Fibroblast of gingiva (primary cell): ENCODE measurements at regions not wholly inside any gene's neighbourhood (a gene's known extent, or its start where the extent isn't known, plus 50 kb on each side); places are given as distances from the start of the nearest gene placed in this dataset.
"Not testable (repeated sequence)": the region's sequence is repeated elsewhere in the genome, so short reads cannot be mapped to it uniquely, and the experiment has no call there.

Experiments
- DNase-seq: peaks from one replicate; pipeline ENCODE4 v3.0.0-alpha.2; 2011; ENCODE audit warnings: low read depth

DNA sequence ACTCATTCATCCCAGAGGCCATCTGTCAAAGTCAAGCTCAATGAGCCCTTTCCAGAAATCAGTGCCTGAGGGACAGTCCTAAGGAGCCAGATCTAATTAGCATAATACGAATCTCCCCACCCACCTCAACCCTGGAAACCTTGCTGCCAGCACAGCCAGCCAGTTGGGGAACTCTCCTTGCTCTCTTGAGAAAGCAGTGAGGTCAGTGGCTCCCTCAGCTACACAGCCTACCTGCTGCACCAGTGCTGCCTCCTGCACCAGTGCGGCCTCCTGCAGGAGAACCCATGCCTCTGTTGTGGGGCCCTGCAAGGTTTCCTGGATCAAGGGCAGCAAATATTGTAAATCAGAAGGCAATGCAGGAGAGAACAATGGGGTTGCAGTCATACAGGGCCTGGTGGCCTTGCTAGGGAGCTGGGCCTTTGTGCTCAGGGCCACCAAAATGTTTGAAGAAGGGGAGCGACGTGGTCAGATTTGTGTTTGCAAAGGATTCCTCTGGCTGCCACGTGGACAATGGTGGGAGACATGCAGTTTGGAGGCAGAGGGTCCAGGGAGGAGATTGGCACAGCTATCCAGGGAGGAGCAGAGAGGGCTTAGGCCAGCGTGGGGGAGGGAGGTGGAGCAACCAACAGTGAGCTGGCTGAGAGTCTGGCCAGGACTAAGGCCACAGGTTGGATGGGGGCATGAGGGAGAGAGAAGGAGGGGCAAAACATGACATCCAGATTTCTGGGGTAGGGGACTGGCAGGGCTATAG is 124.3 kb upstream of the MAMLD1 start:
- no peak for DNase-seq

DNA sequence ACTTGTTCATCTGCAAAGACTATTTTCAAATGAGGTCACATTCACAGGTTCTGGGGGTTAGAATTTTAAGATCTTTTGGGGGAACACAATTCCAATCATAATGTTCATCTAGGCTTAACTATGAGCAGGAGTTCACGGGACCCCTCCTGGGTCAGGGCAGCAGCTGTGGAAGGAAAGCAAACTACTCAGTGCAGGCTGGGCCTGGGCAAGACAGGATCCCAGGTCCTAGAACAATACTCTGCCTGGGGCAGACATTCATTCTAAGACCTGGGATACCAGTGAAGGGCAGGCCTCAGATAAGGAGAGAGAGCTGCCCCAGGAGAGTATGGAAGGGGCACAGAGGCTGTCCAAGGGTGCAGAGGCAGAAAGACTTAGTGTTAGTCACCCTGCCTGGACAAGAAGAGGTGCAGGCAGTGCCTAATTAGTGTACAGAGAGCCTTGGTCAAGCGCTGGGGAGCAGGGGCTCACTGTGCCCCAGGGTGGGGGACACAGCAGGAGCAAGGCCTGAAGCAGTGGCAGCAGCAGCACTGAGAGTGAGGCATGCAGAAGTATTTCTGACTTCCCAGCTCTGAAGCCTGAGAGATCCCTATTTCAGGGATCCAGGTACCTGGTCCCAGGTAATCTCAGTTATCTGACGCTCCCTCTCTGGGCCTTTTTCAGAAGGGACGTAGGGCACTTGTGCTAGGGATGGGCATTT is 123.0 kb upstream of the MAMLD1 start:
- no peak for DNase-seq

DNA sequence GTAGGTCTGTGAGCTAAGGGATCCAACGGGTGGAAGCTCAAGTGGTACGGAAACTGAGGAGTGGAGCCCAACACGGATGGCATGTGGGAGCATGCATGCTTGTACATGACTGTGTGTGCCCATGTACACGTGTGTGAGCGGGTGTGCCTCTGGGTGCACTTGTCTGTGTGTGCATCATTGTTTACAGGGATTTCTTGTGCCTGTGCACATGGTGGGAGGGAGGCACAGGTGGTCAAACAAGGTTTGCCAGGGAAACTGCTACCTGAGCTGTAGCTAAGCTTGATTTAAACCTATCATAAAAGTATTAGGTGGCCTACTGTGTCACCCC is 122.5 kb upstream of the MAMLD1 start:
- no peak for DNase-seq

DNA sequence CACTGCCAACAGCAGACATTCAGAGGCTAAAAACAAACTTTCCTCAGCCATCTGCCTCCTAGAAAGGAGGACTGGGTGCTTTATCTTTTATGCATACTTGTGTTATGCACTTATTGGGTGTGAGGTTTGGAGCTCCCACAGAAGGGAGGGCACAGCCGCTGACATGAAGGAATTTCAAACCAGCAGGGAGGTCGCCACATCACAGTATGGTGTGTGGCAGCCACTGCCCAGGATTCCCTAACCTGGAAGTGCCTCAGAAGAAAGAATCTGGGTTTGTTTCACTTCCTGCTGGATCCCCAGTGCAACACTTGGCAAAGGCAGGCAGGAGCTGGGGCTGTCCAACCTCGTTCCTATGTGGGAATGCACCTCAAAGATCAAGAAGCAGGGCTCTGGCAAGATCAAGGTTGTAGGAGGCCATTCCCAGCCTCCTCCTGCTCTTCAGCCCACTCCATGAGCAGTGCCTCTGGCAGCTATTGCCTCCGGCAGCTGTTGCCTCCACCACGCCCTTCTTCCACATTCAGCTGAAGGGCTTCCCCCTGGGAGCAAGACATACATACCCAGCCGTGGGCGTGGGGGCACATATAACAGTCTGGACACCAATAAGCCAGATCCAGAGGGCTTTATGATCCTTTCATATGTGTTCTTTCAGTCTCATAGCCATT is 109.0 kb upstream of the MAMLD1 start:
- no peak for DNase-seq

DNA sequence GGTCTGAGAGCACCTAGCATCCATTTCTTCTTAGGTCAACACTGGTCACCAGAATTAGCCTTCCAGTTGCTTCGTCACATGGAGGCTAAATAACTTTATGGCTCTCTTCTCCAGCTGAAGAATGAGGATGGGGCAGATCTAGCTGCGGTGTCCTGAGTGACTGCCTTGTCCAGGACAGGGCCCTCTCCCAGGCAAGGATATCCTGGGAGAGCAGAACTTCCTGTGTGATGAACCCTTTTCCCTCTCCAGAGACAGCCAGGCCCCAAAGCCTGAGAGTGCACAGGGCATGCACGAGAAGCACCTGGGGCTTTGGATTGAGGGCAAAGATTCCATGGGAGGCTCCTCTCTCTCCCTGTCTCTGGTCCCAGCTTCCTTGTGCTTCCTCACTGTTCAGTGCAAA is 108.2 kb upstream of the MAMLD1 start:
- no peak for DNase-seq

DNA sequence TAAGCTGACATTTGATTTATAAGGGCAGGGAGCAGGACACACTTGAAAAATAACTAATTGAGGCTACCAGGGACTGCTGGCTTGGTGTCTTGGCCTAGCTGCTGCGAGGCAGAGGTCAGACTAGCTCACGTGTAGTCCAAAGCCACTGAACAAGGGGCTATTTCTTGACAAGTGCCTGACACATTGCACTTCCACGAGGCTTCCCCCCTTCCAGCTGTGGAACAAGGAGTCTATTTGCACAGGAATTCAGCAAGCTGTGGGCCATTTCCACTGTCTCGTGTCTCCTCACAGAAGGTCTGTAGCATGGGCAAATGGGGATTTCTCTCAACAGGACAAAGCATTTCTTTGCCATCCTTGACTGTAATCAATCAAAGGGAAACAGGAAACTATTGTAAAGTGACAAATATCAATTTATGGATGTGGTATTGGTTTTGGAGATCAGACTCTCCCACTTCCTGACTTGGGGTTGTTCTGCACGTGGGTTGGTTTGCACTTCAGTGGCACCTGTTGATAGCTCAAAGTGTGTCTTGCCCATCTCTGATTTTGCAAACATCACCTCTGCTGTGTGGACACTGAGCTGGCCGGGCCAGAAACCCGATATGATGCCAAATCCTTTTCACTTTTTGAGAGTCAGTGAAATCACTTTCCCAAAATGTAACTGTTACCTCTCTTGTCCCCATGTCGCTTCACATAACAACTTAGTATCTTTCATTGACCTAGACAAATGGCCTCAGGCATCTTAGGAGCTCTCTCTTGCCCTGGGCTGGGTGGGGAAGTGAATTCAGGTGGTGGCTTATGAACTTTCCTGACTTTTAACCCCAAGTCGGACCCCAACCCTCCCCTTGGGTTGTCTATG is 107.4 kb upstream of the MAMLD1 start:
- no peak for DNase-seq

DNA sequence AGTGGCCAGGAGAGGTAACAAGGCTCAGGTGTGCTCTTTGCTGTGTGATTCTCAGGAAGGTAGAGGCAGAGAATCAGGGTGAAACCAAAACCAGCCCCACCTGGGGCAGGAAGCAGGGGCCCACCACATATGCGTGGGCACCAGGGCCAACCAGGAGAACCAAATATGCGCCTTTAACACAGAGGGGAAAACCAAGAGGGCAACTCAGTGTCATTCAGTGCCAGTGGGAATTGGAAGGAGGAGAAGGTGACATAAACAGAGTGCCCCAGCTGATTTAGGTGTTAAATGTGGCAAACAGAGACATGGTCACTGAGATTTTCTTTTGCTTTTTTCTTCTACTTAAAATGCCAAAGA is 106.8 kb upstream of the MAMLD1 start:
- DNase-seq: no peak

DNA sequence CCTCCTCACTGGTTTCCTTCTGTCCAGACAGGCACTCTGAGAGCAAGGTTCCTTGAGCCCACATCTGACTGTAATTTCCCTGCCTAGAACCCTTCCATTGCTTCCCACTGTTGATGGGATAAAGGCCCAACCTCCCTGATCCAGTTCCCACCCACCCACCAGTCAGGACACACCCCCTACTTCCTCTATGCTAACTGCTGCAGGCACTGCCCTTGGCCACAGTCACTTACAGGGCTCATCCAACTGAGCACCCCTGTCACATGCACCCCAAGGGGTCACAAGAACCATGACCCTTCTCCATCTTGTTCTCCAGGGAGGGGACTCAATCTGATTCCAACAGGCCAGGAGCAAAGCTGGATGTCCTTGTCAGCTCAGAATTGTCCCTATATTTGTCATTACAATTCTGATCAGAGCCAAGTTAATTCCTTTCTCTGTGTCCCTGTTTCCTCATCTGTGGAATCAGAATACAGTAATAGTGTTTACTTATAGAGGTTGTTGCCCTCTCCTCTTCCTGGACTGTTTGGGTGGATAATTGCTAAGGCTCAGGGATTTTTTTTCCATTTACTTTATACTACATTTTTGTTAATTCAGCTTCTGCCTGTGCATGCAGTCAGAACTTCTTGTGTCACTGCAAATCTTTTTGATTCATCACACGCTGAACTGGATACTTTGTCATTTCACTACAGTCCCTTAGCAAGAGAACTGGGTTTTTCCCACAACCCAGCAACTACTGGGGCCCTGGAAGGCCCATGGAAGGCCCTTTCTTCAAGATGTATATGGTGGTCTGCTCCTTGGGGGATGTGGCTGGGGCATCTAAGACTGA is 105.6 kb upstream of the MAMLD1 start:
- DNase-seq: no peak

DNA sequence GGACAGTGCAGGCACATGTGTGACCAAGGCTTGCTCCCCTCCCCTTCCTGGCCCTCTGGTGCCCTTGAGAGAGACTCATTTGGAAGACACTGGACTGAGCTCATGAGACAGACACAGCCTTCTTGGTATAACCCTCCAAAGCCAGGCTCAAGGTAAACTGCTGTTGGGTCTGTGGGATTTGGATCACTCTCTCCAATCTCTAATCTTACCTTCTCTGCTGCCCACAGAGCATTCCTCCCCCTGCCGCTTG is 105.0 kb upstream of the MAMLD1 start:
- DNase-seq: no peak

DNA sequence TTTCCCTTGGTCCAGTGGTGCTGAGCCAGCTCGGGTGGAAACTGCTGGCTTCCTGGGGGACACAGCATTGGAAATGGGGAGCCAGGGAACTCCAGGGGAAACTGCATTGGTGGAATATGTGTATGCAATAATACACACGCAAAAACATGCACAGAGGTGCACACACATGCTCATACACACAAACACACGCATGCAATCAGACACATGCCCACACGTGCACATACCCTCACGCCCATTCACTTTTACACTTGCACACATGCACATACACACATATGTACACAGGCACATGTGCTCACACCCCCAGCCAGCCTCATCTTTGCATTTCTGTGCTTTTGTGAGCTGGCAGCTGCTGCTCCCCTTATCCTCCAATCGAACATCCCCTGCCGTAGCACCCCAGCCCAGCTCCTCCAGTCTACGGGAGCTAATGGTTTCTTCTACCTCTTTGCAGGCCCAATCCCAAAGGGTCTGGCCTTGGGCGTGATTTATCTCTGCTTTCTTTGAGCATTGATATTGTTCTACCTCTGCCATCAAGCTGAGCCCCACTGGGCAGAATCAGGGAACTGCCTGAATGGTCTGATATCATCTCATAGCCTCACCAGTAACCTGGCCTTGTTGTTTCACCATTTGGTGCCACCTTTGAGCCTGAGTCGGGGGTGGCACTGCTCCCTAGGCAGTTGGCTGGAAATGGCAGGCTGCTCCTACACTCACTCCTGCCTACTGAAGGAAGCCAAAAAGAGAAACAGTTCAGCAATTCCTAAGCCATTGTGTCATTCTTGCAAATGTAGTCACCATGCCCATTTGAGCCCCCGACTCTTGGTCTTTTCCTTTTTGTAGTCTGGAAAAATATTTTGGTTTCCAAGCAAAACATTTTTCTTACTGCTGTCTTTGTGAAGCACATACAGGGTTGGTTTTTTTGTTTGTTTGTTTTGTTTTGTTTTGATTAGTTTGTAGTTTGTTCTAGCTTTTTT is 104.4 kb upstream of the MAMLD1 start:
- peak; percentile 2 for DNase-seq

DNA sequence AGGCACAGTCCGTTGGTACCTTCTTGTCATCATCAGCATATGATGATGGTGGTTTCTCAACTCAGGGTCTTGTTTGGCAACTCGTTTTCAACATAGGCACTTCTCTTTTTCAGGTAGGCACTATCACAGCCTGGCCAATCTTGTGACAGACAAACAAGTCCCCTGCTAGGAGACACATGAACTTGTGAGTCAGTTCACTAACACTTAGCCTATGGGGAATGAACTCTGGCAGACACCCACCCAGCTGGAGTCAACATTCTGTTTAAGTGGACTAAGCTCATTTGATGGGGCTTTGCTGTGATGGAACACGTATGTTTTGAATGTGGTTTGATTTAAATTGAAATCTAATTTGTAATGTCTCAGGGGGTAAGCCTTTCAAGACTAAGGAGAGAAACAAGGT is 100.7 kb upstream of the MAMLD1 start:
- DNase-seq: no peak

DNA sequence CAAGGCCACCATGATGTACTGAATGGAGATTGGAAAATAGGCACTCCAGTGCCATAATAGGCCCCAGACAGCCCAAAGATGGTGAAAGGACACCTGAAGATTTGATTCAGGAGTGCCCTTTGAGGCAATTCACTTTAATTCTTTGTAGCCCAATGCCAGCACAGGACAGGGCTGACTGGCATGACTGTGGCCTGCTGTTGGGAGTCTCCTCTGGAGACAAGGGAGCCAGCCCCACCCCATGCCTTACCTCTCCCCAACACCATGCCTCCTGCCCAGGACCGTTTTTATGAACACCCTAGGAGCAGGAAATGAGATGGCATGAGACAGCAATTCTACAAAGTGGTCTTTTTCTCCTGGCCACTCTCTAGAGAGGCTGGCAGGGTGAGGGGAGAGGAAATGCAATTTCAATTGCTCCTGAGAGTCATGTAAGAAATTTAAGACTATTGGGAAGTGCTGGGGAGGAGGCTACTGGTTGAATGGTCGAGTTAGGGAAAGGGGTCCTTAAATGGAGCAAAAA is 94.2 kb upstream of the MAMLD1 start:
- DNase-seq: no peak

DNA sequence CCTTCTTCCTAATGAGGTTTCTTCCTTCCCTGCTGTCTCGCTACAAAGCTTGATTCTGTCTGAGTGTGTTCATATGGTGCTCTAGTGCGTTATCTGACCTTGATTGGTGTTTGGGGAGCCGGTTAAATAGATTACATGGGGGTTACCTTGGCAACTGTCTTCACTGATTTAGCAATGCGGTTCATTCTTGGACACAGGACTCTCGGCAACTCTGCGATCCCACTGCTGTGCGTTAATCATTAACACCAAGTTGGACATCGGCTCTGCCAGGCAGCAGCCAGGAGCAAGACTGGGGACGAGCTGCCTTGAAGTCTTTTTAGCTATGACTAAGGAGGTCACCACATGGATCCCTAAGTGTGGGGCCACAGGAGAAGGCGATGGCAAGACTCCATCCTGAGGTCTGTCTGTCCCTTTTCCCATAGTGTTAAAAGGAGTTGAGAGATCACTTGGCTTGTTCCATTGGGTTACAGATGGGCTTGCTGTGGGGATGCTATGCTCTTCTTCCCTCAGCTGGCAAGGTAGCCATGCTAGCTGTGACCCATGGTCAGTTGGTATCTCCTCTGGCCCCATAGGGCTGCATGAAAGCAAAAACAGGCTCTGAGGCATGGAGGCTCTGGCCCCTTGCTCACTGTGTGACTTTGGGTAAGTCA is 93.4 kb upstream of the MAMLD1 start:
- no peak for DNase-seq

DNA sequence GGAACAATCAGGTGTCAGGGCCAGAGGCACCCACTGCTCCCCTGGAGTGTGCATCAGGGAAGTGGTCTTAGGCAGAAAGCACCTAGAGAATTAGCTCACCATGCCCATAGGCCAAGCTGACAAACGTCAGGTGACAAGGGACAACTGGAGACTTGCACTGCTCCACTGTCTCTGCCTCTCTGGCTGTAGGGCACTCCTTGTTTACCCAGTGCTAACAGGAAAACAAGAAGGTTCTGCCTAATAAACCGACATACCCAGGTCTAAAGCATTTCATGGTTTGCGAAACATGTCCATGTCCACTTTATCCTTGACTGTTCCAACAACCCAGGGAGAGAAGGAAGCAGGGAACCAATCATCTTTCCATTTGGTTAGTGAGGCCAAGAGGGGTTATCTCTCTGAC is 92.5 kb upstream of the MAMLD1 start:
- no peak for DNase-seq

DNA sequence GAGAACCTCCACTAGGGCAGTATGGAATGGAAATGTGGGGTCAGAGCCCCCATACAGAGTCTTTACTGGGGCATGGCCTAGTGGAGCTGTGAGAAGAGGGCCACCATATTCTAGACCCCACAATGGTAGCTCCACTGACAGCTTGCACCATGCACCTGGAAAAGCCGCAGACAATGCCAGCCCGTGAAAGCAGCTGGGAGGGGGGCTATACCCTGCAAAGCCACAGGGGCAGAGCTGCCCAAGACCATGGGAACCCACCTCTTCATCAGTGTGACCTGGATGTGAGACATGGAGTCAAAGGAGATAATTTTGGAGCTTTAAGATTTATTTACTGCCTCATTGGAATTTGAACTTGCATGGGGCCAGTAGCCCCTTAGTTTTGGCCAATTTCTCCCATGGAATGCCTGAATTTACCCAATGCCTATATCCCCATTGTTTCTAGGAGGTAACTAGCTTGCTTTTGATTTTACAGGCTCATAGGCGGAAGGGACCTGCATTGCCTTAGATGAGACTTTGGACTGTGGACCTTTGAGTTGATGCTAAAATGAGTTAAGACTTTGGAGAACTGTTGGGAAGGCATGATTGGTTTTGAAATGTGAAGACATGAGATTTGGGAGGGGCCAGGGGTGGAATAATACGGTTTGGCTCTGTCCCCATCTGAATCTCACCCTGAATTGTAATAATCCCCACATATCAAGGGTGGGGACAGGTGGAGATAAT is 89.4 kb upstream of the MAMLD1 start:
- not testable (repeated sequence) for DNase-seq

DNA sequence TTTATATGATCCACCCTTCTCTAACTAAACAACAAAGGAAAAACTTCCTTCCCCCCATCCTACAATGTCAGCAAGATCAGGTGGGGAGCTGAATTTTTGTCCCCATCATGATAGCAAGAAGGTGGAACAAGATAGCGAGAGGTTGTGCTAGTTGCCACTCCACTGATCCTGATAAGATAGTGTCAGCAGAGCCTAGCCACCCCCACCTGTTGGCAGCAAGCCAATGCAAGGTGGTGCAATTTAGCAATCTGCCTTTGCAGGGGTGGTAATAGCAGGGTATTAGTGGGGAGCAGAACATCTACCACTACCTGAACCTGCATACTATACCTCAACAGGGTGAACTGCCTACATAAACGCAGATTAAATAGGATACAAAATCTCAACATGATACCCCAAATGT is 80.2 kb upstream of the MAMLD1 start:
- no peak for DNase-seq

DNA sequence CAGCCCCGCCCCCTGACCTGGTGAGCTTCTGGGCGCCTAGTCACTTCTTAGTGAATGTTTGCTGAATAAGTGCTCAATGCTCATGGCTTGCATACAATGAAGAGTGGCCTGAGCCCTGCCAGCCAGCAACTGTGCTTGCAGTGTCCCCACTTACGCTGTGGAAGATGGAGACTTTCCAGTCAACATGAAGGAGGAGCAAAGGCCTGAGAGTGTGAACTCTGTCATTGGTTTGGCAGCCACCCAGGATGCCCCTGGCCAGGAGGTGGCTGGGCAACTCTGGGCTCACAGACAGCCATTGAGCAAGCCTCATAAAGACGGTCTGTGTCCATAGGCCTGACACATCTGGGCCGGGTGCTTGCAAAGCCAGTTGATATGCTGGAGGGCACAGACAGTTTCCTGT is 72.1 kb upstream of the MAMLD1 start:
- DNase-seq: peak; percentile 1

DNA sequence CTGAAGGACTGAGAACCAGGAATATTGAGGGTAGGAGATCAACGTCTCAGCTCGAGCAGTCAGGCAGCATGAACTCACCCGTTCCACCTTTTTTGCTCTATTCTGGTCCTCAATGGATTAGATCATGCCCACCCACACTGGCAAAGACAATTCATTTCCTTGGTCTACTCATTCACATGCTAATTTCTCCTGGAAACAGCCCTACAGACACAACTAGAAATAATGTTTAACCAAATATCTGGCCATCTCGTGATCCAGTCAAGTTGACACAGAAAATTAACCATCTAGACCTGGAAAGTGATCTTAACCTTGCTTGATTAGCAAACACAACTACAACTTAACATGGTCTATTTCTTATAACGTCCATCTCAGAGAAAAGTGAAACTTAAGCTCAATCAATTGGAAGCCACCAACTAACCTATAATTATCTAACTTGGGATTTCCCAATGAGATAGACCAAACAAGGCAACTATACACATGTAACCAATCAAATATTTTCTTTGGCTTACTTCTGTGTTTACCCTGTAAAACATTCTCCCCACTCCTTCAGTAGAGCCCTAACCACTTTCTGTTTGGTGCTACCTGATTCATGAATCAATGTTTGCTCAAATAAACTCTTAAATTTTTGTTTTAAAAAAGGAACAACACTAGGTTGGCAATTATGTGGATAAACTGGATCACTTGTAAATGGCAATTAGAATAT is 69.7 kb upstream of the MAMLD1 start:
- DNase-seq: no peak
